CD4-positive, alpha-beta T cell (primary cell): ENCODE measurements at regions not wholly inside any gene's neighbourhood (a gene's known extent, or its start where the extent isn't known, plus 50 kb on each side); places are given as distances from the start of the nearest gene placed in this dataset.

ENCODE experiments used
- ATAC-seq: fragments of 200-7000 bp; cut with Tn5 transposase; one replicate; pipeline ENCODE4 v1.10.0; 2022; ENCODE audit warnings: mild to moderate bottlenecking; ENCODE audit not compliant: poor library complexity
- CTCF ChIA-PET: fragments of 350-600 bp; sonication (Branson Sonifier 250); formaldehyde crosslinking; loops from one replicate; lab custom pipeline; 2021; ENCODE audit warnings: antibody characterized with exemption, inconsistent platforms; lab: Charles Lee
- POLR2A ChIA-PET: fragments of 350-600 bp; sonication (Branson Sonifier 250); formaldehyde crosslinking; loops from one replicate; lab custom pipeline; 2021; ENCODE audit warnings: antibody characterized with exemption, inconsistent platforms; lab: Charles Lee
- DNase-seq, 14 experiments: peaks; one replicate each; pipeline ENCODE4 v3.0.0-alpha.2; 2013 to 2020; ENCODE audit warnings: mixed read lengths in 2 of 14
- H3K27ac ChIP-seq, 2 donors: one replicate each; pipeline versions ENCODE4 v1.5.1 to v1.7.0; 2013; ENCODE audit warnings: low read length in 2 of 2, low read depth in 1 of 2, mild to moderate bottlenecking in 1 of 2
- H3K27me3 ChIP-seq, 2 experiments: 1 replicate in 1 of 2; 2 replicates in 1 of 2; pipeline versions ENCODE4 v1.6.1 to v1.7.0; 2013; ENCODE audit warnings: low read length in 2 of 2, control low read depth in 1 of 2, mild to moderate bottlenecking in 1 of 2, moderate library complexity in 1 of 2; ENCODE audit not compliant: insufficient read depth in 2 of 2, control insufficient read depth in 1 of 2
- H3K36me3 ChIP-seq: one replicate; pipeline ENCODE4 v1.6.1; 2013; ENCODE audit warnings: low read length, control low read depth; ENCODE audit not compliant: insufficient read depth
- H3K4me1 ChIP-seq: one replicate; pipeline ENCODE4 v1.6.1; 2013; ENCODE audit warnings: low read length, control low read depth; ENCODE audit not compliant: insufficient read depth
- H3K4me3 ChIP-seq: one replicate; pipeline ENCODE4 v1.5.1; 2013; ENCODE audit warnings: mild to moderate bottlenecking, low read length, moderate library complexity
- H3K9me3 ChIP-seq, 2 experiments: 1 replicate in 1 of 2; 2 replicates in 1 of 2; pipeline versions ENCODE4 v1.6.1 to v1.7.0; 2013; ENCODE audit warnings: low read length in 2 of 2, mild to moderate bottlenecking in 2 of 2, control low read depth in 1 of 2, moderate library complexity in 1 of 2; ENCODE audit not compliant: control insufficient read depth in 1 of 2, insufficient read depth in 1 of 2
- H3K27ac Mint-ChIP-seq: one replicate; pipeline ENCODE4 v1.8.0; 2020; ENCODE audit warnings: mixed read lengths
- H3K27me3 Mint-ChIP-seq: one replicate; pipeline ENCODE4 v1.8.0; 2021; ENCODE audit warnings: mixed read lengths
- H3K36me3 Mint-ChIP-seq: one replicate; pipeline ENCODE4 v1.8.0; 2021; ENCODE audit warnings: low read depth, mixed read lengths
- H3K4me1 Mint-ChIP-seq: one replicate; pipeline ENCODE4 v1.8.0; 2021; ENCODE audit warnings: low read depth, mixed read lengths
- H3K4me3 Mint-ChIP-seq: one replicate; pipeline ENCODE4 v1.8.0; 2020; ENCODE audit warnings: mild to moderate bottlenecking, mixed read lengths
- H3K9me3 Mint-ChIP-seq: one replicate; pipeline ENCODE4 v1.8.0; 2020; ENCODE audit warnings: mixed read lengths
- intact Hi-C, 2 experiments: fragments of 100-400 bp; cut with DNase I in 1 of 2; cut with micrococcal nuclease in 1 of 2; formaldehyde crosslinking; loops; one replicate each; pipeline versions ENCODE4 v1.15.1 to v1.9.0; 2023 to 2025; cut with DNase I, micrococcal nuclease
- TF ChIP-seq, protein P1 (sequence below): fragments of 200-600 bp; IDR thresholded peaks from one replicate; pipeline ENCODE4 v1.8.0; 2022; ENCODE audit warnings: antibody characterized with exemption, mild to moderate bottlenecking

DNA sequence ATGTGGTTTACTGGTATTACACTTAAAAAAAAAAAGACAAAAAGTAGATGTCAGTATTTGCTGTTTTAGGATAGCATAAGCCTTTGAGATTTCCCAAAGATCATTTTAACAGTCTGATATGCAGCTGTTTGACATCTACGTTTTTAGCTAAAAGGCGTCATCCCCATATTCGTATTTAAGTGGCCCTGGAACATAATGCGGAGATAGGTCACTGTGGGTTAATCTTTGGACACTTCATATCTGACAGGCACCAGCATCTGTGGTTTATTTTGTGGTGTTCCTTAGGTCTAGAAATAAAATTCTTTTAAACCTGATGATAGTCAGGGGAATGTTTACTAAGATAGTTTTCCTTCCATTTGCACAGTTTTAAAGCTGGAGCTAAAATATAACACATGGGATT lies 313.7 kb downstream of the SOX4 start:
- POLR2A ChIA-PET = no interaction called here
- intact Hi-C loops = no loop called here
- Histone ChIP-seq H3K4me3 (no peak overlapping the region), H3K4me1 (no peaks in the 10 kb centered on the region), H3K9me3 (no peaks in the 10 kb centered on the region), H3K36me3 (no peaks in the 10 kb centered on the region), H3K27ac (no peak overlapping the region), H3K27me3 (no peaks in the 10 kb centered on the region)
- Mint-ChIP-seq H3K27ac (no peak overlapping the region), H3K9me3 (no peaks in the 10 kb centered on the region), H3K27me3 (no peaks in the 10 kb centered on the region), H3K4me1 (no peaks in the 10 kb centered on the region), H3K36me3 (no peaks in the 10 kb centered on the region), H3K4me3 (no peak overlapping the region)
- TF ChIP-seq, protein P1, sequence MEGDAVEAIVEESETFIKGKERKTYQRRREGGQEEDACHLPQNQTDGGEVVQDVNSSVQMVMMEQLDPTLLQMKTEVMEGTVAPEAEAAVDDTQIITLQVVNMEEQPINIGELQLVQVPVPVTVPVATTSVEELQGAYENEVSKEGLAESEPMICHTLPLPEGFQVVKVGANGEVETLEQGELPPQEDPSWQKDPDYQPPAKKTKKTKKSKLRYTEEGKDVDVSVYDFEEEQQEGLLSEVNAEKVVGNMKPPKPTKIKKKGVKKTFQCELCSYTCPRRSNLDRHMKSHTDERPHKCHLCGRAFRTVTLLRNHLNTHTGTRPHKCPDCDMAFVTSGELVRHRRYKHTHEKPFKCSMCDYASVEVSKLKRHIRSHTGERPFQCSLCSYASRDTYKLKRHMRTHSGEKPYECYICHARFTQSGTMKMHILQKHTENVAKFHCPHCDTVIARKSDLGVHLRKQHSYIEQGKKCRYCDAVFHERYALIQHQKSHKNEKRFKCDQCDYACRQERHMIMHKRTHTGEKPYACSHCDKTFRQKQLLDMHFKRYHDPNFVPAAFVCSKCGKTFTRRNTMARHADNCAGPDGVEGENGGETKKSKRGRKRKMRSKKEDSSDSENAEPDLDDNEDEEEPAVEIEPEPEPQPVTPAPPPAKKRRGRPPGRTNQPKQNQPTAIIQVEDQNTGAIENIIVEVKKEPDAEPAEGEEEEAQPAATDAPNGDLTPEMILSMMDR = no peak
- DNase-seq (no peak), ATAC-seq (no peak)
- CTCF ChIA-PET = no interaction called here

DNA sequence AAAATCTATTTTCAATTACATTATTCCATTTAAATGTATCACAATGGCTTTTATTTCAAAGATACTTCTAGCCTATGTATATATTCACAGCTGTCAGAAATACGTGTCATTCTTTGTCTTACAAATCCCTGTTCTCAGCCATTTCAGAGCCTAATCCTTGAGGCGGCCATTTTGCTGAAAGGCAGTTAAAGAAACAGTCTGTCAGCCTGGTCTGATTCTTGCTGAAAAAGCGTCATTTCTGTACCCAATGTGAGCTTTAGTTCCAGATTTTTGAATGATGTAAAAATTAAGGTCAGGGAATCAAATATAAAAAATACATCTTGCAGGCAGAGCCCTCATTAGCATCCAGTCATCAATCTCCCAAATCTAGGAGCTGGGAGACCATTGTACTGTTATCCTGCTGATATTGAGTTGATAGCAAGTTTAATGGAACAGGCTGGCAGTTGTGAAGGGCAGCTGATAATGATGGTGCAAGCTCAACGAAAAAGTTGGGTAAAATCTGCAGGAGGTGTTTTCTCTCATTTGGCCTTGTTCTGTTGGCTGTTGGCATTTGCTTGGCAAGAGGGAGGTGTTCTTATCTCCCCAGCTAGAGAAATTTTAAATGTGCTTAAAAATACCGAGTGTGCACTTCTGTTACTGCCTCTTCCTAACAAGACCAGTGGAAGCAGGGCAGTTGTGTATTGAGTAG lies 314.8 kb downstream of the SOX4 start:
- ChIA-PET CTCF (no interaction called here), POLR2A (no interaction called here)
- no peaks in the 10 kb centered on the region for H3K27me3 ChIP-seq
- H3K4me1 Mint-ChIP-seq = no peaks in the 10 kb centered on the region
- no peaks in the 10 kb centered on the region for H3K27me3 Mint-ChIP-seq
- H3K36me3 ChIP-seq = no peaks in the 10 kb centered on the region
- no peaks in the 10 kb centered on the region for H3K36me3 Mint-ChIP-seq
- no peak overlapping the region for H3K27ac Mint-ChIP-seq
- H3K4me1 ChIP-seq = no peaks in the 10 kb centered on the region
- no peaks in the 10 kb centered on the region for H3K9me3 Mint-ChIP-seq
- ATAC-seq (no peak), DNase-seq (no peak)
- TF ChIP-seq, protein P1 = no peak
- no peak overlapping the region for H3K27ac ChIP-seq
- no peaks in the 10 kb centered on the region for H3K9me3 ChIP-seq
- H3K4me3 Mint-ChIP-seq = no peak overlapping the region
- H3K4me3 ChIP-seq = no peak overlapping the region
- intact Hi-C loops = no loop called here

DNA sequence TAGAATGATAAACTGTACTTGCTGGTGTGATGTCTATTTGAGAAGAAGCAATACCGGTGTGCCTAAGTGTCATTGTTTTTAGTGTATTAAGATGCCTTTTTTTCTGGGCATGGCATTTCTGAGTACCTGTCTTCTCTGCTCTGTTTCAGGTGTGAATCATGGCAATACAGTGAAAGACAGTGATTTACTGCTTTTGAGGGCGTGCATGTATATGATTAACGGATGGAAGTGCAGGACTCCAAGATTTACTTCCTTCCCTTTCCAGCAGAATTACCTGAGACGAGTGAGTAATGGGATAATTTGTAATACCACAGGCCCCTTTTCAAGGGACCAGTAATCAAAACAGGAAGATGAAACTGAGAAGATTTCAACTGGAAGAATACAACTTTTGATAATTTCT lies 315.8 kb downstream of the SOX4 start:
- ChIA-PET POLR2A (no interaction called here), CTCF (no interaction called here)
- no peak for ATAC-seq
- Mint-ChIP-seq H3K27me3 (no peaks in the 10 kb centered on the region), H3K9me3 (no peaks in the 10 kb centered on the region), H3K4me1 (peaks cover 5% of the 10 kb centered on the region), H3K27ac (no peak overlapping the region), H3K36me3 (no peaks in the 10 kb centered on the region), H3K4me3 (no peak overlapping the region)
- Histone ChIP-seq H3K4me1 (no peaks in the 10 kb centered on the region), H3K4me3 (no peak overlapping the region), H3K9me3 (no peaks in the 10 kb centered on the region), H3K27ac (no peak overlapping the region), H3K27me3 (no peaks in the 10 kb centered on the region), H3K36me3 (no peaks in the 10 kb centered on the region)
- intact Hi-C loops = no loop called here
- no peak for DNase-seq
- TF ChIP-seq, protein P1 = no peak
